ENCODE measurements at regions not wholly inside any gene's neighbourhood (a gene's known extent, or its start where the extent isn't known, plus 50 kb on each side); places are given as distances from the start of the nearest gene placed in this dataset.

GRCh38 chr1:198927129-198927528 is 288.3 kb downstream of the PTPRC start:
- no peaks in the 10 kb centered on the region for H3K36me3 ChIP-seq
- TF ChIP-seq CTCF (IDR thresholded peaks at IDR 0.05; ENCODE audit: low read depth, low read length): no peak
- H3K9me3 ChIP-seq (ENCODE audit: severe bottlenecking): no peaks in the 10 kb centered on the region
- no peak overlapping the region for H3K4me3 ChIP-seq (ENCODE audit: low read depth, low read length)
- DNase-seq: no peak
- H3K27ac ChIP-seq: no peak overlapping the region
- no peaks in the 10 kb centered on the region for H3K27me3 ChIP-seq (ENCODE audit: insufficient read depth, low read depth, severe bottlenecking)

GRCh38 chr1:198929111-198929604 is 290.3 kb downstream of the PTPRC start:
- no peak for TF ChIP-seq CTCF (IDR thresholded peaks at IDR 0.05; ENCODE audit: low read depth, low read length)
- H3K27me3 ChIP-seq (ENCODE audit: insufficient read depth, low read depth, severe bottlenecking): no peaks in the 10 kb centered on the region
- no peak for DNase-seq

GRCh38 chr1:198929961-198930599 is 291.2 kb downstream of the PTPRC start:
- DNase-seq: no peak
- Histone ChIP-seq H3K27ac (no peak overlapping the region), H3K4me3 (ENCODE audit: low read depth, low read length) (no peak overlapping the region), H3K36me3 (no peaks in the 10 kb centered on the region; the same call in none of the 2 replicates), H3K27me3 (ENCODE audit: insufficient read depth, low read depth, severe bottlenecking) (no peaks in the 10 kb centered on the region), H3K9me3 (ENCODE audit: severe bottlenecking) (no peaks in the 10 kb centered on the region)
- no peak for TF ChIP-seq CTCF (IDR thresholded peaks at IDR 0.05; ENCODE audit: low read depth, low read length)

More at GRCh38 chr1:198929111-198929604, 290.3 kb downstream of the PTPRC start:
- Histone ChIP-seq H3K36me3 (no peaks in the 10 kb centered on the region), H3K27ac (no peak overlapping the region), H3K4me3 (ENCODE audit: low read depth, low read length) (no peak overlapping the region), H3K9me3 (ENCODE audit: severe bottlenecking) (no peaks in the 10 kb centered on the region)

GRCh38 chr1:198932351-198932991 is 293.6 kb downstream of the PTPRC start:
- DNase-seq: no peak
- Histone ChIP-seq H3K27ac (no peak overlapping the region), H3K4me3 (ENCODE audit: low read depth, low read length) (no peak overlapping the region), H3K9me3 (ENCODE audit: severe bottlenecking) (no peaks in the 10 kb centered on the region), H3K36me3 (no peaks in the 10 kb centered on the region; the same call in none of the 2 replicates), H3K27me3 (ENCODE audit: insufficient read depth, low read depth, severe bottlenecking) (no peaks in the 10 kb centered on the region)
- no peak for TF ChIP-seq CTCF (IDR thresholded peaks at IDR 0.05; ENCODE audit: low read depth, low read length)

- H3K4me3 ChIP-seq (ENCODE audit: low read depth, low read length): no peak overlapping the region
- TF ChIP-seq CTCF (IDR thresholded peaks at IDR 0.05; ENCODE audit: low read depth, low read length): no peak
- no peaks in the 10 kb centered on the region; the same call in none of the 2 replicates for H3K36me3 ChIP-seq
- no peaks in the 10 kb centered on the region for H3K27me3 ChIP-seq (ENCODE audit: insufficient read depth, low read depth, severe bottlenecking)
- DNase-seq: no peak
- no peak overlapping the region for H3K27ac ChIP-seq
- no peaks in the 10 kb centered on the region for H3K9me3 ChIP-seq (ENCODE audit: severe bottlenecking)
Measured at GRCh38 chr1:198933515-198934222, 294.8 kb downstream of the PTPRC start.
